ENCODE measurements at regions not wholly inside any gene's neighbourhood (a gene's known extent, or its start where the extent isn't known, plus 50 kb on each side); places are given as distances from the start of the nearest gene placed in this dataset.

DNA sequence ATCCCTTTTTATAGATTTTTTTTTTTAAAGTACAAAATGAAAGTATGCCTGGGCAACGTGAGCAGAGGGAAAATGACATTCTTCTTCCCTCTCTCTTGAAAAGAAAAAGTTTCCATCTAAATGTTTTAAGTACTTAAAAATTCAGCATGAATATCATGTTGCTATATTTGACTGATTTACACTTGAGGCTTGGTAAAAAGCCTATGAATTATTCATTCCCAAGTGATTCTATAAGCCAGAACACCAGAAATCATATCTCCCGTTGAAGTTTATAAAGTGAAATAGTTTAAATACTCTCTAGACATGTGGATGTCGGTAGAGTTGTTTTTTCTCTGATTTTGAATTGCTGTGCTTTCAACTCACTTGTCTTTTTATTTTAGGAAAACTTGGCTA, 276.2 kb upstream of the RARB start:
- Histone ChIP-seq H3K79me2 (replicated peaks; ENCODE audit: insufficient read depth, low read length) (no peaks in the 10 kb centered on the region), H3K27ac (ENCODE audit: low read length) (no peak overlapping the region), H3F3A (ENCODE audit: insufficient read depth, low read length, poor library complexity, severe bottlenecking) (no peaks in the 10 kb centered on the region), H3K4me3 (ENCODE audit: low read length) (no peak overlapping the region), H3K36me3 (ENCODE audit: insufficient read depth, low read length) (no peaks in the 10 kb centered on the region), H3K9ac (ENCODE audit: low read length) (no peak overlapping the region), H3K9me3 (ENCODE audit: low read length) (no peaks in the 10 kb centered on the region), H3K9me2 (ENCODE audit: insufficient read depth, low read length) (no peaks in the 10 kb centered on the region), H3K27me3 (ENCODE audit: insufficient read depth, low read depth, low read length) (no peaks in the 10 kb centered on the region), H3K4me2 (ENCODE audit: low read length) (no peak overlapping the region), H2AFZ (ENCODE audit: low read depth, low read length) (no peak overlapping the region), H4K20me1 (ENCODE audit: insufficient read depth) (no peaks in the 10 kb centered on the region)
- TF ChIP-seq EZH2 (IDR thresholded peaks at IDR 0.05; ENCODE audit: borderline replicate concordance, insufficient read depth, low read length, poor library complexity, severe bottlenecking) = no peak
- TF ChIP-seq TAF1 (IDR thresholded peaks at IDR 0.05; ENCODE audit: low read depth) = no peak
- TF ChIP-seq, protein P1, sequence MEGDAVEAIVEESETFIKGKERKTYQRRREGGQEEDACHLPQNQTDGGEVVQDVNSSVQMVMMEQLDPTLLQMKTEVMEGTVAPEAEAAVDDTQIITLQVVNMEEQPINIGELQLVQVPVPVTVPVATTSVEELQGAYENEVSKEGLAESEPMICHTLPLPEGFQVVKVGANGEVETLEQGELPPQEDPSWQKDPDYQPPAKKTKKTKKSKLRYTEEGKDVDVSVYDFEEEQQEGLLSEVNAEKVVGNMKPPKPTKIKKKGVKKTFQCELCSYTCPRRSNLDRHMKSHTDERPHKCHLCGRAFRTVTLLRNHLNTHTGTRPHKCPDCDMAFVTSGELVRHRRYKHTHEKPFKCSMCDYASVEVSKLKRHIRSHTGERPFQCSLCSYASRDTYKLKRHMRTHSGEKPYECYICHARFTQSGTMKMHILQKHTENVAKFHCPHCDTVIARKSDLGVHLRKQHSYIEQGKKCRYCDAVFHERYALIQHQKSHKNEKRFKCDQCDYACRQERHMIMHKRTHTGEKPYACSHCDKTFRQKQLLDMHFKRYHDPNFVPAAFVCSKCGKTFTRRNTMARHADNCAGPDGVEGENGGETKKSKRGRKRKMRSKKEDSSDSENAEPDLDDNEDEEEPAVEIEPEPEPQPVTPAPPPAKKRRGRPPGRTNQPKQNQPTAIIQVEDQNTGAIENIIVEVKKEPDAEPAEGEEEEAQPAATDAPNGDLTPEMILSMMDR (IDR thresholded peaks at IDR 0.05; ENCODE audit: poor library complexity, severe bottlenecking) = no peak
- no peak for TF ChIP-seq MXI1 (conservative IDR thresholded peaks at IDR 0.05; ENCODE audit: poor library complexity, severe bottlenecking)
- TF ChIP-seq RAD21 (conservative IDR thresholded peaks at IDR 0.05) = no peak
- TF ChIP-seq SMC3 (conservative IDR thresholded peaks at IDR 0.05; ENCODE audit: poor library complexity) = no peak
- TF ChIP-seq POLR2AphosphoS5 (IDR thresholded peaks at IDR 0.05) = no peak
- TF ChIP-seq, protein P2, sequence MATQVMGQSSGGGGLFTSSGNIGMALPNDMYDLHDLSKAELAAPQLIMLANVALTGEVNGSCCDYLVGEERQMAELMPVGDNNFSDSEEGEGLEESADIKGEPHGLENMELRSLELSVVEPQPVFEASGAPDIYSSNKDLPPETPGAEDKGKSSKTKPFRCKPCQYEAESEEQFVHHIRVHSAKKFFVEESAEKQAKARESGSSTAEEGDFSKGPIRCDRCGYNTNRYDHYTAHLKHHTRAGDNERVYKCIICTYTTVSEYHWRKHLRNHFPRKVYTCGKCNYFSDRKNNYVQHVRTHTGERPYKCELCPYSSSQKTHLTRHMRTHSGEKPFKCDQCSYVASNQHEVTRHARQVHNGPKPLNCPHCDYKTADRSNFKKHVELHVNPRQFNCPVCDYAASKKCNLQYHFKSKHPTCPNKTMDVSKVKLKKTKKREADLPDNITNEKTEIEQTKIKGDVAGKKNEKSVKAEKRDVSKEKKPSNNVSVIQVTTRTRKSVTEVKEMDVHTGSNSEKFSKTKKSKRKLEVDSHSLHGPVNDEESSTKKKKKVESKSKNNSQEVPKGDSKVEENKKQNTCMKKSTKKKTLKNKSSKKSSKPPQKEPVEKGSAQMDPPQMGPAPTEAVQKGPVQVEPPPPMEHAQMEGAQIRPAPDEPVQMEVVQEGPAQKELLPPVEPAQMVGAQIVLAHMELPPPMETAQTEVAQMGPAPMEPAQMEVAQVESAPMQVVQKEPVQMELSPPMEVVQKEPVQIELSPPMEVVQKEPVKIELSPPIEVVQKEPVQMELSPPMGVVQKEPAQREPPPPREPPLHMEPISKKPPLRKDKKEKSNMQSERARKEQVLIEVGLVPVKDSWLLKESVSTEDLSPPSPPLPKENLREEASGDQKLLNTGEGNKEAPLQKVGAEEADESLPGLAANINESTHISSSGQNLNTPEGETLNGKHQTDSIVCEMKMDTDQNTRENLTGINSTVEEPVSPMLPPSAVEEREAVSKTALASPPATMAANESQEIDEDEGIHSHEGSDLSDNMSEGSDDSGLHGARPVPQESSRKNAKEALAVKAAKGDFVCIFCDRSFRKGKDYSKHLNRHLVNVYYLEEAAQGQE (IDR thresholded peaks at IDR 0.05; ENCODE audit: borderline replicate concordance) = no peak
- no peak for TF ChIP-seq EP300 (conservative IDR thresholded peaks at IDR 0.05; ENCODE audit: poor library complexity, severe bottlenecking)

DNA sequence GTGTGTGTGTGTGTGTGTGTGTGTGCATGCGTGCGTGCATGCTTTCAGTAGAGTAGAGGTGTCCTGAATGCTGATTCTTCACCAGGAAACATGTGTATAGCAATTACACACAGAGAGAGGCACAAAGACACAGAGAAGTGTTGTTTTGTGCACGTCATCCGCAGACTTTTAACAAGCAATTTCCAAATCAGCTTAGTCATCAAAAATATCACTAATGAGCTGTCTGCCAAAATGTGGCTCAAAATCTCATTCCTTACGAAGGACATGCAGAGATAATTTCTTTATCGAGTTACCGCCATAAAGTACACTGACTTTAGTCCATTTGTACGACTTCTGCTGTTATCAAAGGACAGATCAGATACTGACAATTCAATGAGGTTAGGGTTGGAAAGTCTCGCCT, 274.9 kb upstream of the RARB start:
- Histone ChIP-seq H3K9me2 (ENCODE audit: insufficient read depth, low read length) (no peaks in the 10 kb centered on the region), H3F3A (ENCODE audit: insufficient read depth, low read length, poor library complexity, severe bottlenecking) (no peaks in the 10 kb centered on the region), H3K9ac (ENCODE audit: low read length) (no peak overlapping the region), H3K4me2 (ENCODE audit: low read length) (no peak overlapping the region), H3K9me3 (ENCODE audit: low read length) (no peaks in the 10 kb centered on the region), H3K27ac (ENCODE audit: low read length) (no peak overlapping the region), H3K79me2 (replicated peaks; ENCODE audit: insufficient read depth, low read length) (no peaks in the 10 kb centered on the region), H3K4me3 (ENCODE audit: low read length) (no peak overlapping the region), H4K20me1 (ENCODE audit: insufficient read depth) (no peaks in the 10 kb centered on the region), H3K36me3 (ENCODE audit: insufficient read depth, low read length) (no peaks in the 10 kb centered on the region), H3K27me3 (ENCODE audit: insufficient read depth, low read depth, low read length) (no peaks in the 10 kb centered on the region), H2AFZ (ENCODE audit: low read depth, low read length) (no peak overlapping the region)
- TF ChIP-seq, protein P2 (IDR thresholded peaks at IDR 0.05; ENCODE audit: borderline replicate concordance) = no peak
- TF ChIP-seq SMC3 (conservative IDR thresholded peaks at IDR 0.05; ENCODE audit: poor library complexity) = no peak
- TF ChIP-seq POLR2AphosphoS5 (IDR thresholded peaks at IDR 0.05) = no peak
- TF ChIP-seq EP300 (conservative IDR thresholded peaks at IDR 0.05; ENCODE audit: poor library complexity, severe bottlenecking) = no peak
- no peak for TF ChIP-seq RAD21 (conservative IDR thresholded peaks at IDR 0.05)
- TF ChIP-seq, protein P1 (IDR thresholded peaks at IDR 0.05; ENCODE audit: poor library complexity, severe bottlenecking) = no peak
- no peak for TF ChIP-seq TAF1 (IDR thresholded peaks at IDR 0.05; ENCODE audit: low read depth)
- TF ChIP-seq MXI1 (conservative IDR thresholded peaks at IDR 0.05; ENCODE audit: poor library complexity, severe bottlenecking) = no peak
- TF ChIP-seq EZH2 (IDR thresholded peaks at IDR 0.05; ENCODE audit: borderline replicate concordance, insufficient read depth, low read length, poor library complexity, severe bottlenecking) = no peak
